ENCODE measurements at regions not wholly inside any gene's neighbourhood (a gene's known extent, or its start where the extent isn't known, plus 50 kb on each side); places are given as distances from the start of the nearest gene placed in this dataset.
"Not testable (repeated sequence)": the region's sequence is repeated elsewhere in the genome, so short reads cannot be mapped to it uniquely, and the experiment has no call there.

- H3K9me3 ChIP-seq (ENCODE audit: control insufficient read depth in 5 of 5, low read length in 5 of 5), result no peaks in the 10 kb centered on the region
- H3K4me1 ChIP-seq (ENCODE audit: control insufficient read depth in 5 of 5, insufficient read depth in 5 of 5, low read length in 5 of 5), result peaks cover 0 to 4% (median 0%) of the 10 kb centered on the region in 5 donors
- no peak overlapping the region for H3K27ac ChIP-seq (ENCODE audit: low read depth, low read length)
- H3K27me3 ChIP-seq (ENCODE audit: control insufficient read depth in 5 of 5, insufficient read depth in 4 of 5, low read length in 5 of 5), result peaks cover 0 to 4% (median 3%) of the 10 kb centered on the region in 5 donors
- H3K4me3 ChIP-seq (ENCODE audit: low read depth in 1 of 5, low read length in 5 of 5), result no peak overlapping the region
- H3K36me3 ChIP-seq (ENCODE audit: control insufficient read depth in 5 of 5, insufficient read depth in 5 of 5, low read length in 5 of 5), result no peaks in the 10 kb centered on the region
- H3K9ac ChIP-seq (ENCODE audit: low read length in 5 of 5), result no peak overlapping the region
These were observed 90.9 kb upstream of the ASB18 start for GRCh38 chr2:236354973-236355595.

- peaks cover 0 to 4% (median 0%) of the 10 kb centered on the region in 5 donors for H3K4me1 ChIP-seq (ENCODE audit: control insufficient read depth in 5 of 5, insufficient read depth in 5 of 5, low read length in 5 of 5)
- H3K4me3 ChIP-seq (ENCODE audit: low read depth in 1 of 5, low read length in 5 of 5), result no peak overlapping the region
- H3K9ac ChIP-seq (ENCODE audit: low read length in 5 of 5), result no peak overlapping the region
- H3K27me3 ChIP-seq (ENCODE audit: control insufficient read depth in 5 of 5, insufficient read depth in 4 of 5, low read length in 5 of 5), result peaks cover 0 to 3% (median 0%) of the 10 kb centered on the region in 5 donors
- no peak overlapping the region for H3K27ac ChIP-seq (ENCODE audit: low read depth, low read length)
- no peaks in the 10 kb centered on the region for H3K9me3 ChIP-seq (ENCODE audit: control insufficient read depth in 5 of 5, low read length in 5 of 5)
- H3K36me3 ChIP-seq (ENCODE audit: control insufficient read depth in 5 of 5, insufficient read depth in 5 of 5, low read length in 5 of 5), result no peaks in the 10 kb centered on the region
These were observed 91.7 kb upstream of the ASB18 start for GRCh38 chr2:236355911-236356310.

GRCh38 chr2:236356321-236356720 lies 92.1 kb upstream of the ASB18 start:
- H3K36me3 ChIP-seq (ENCODE audit: control insufficient read depth in 5 of 5, insufficient read depth in 5 of 5, low read length in 5 of 5); H3K27ac ChIP-seq (ENCODE audit: low read depth, low read length); H3K4me3 ChIP-seq (ENCODE audit: low read depth in 1 of 5, low read length in 5 of 5); H3K9me3 ChIP-seq (ENCODE audit: control insufficient read depth in 5 of 5, low read length in 5 of 5); H3K4me1 ChIP-seq (ENCODE audit: control insufficient read depth in 5 of 5, insufficient read depth in 5 of 5, low read length in 5 of 5); H3K27me3 ChIP-seq (ENCODE audit: control insufficient read depth in 5 of 5, insufficient read depth in 4 of 5, low read length in 5 of 5); H3K9ac ChIP-seq (ENCODE audit: low read length in 5 of 5): not testable (repeated sequence)

GRCh38 chr2:236358482-236358881 lies 94.3 kb upstream of the ASB18 start:
- H3K36me3 ChIP-seq (ENCODE audit: control insufficient read depth in 5 of 5, insufficient read depth in 5 of 5, low read length in 5 of 5); H3K4me3 ChIP-seq (ENCODE audit: low read depth in 1 of 5, low read length in 5 of 5); H3K9me3 ChIP-seq (ENCODE audit: control insufficient read depth in 5 of 5, low read length in 5 of 5); H3K27me3 ChIP-seq (ENCODE audit: control insufficient read depth in 5 of 5, insufficient read depth in 4 of 5, low read length in 5 of 5); H3K27ac ChIP-seq (ENCODE audit: low read depth, low read length); H3K9ac ChIP-seq (ENCODE audit: low read length in 5 of 5); H3K4me1 ChIP-seq (ENCODE audit: control insufficient read depth in 5 of 5, insufficient read depth in 5 of 5, low read length in 5 of 5): not testable (repeated sequence)

- peaks cover 0 to 3% (median 0%) of the 10 kb centered on the region in 5 donors for H3K27me3 ChIP-seq (ENCODE audit: control insufficient read depth in 5 of 5, insufficient read depth in 4 of 5, low read length in 5 of 5)
- H3K4me3 ChIP-seq (ENCODE audit: low read depth in 1 of 5, low read length in 5 of 5), result no peak overlapping the region
- H3K36me3 ChIP-seq (ENCODE audit: control insufficient read depth in 5 of 5, insufficient read depth in 5 of 5, low read length in 5 of 5), result no peaks in the 10 kb centered on the region
These were observed 95.3 kb upstream of the ASB18 start for GRCh38 chr2:236359426-236360045.

GRCh38 chr2:236360496-236360895 lies 96.3 kb upstream of the ASB18 start:
- Histone ChIP-seq H3K9me3 (ENCODE audit: control insufficient read depth in 5 of 5, low read length in 5 of 5) (no peaks in the 10 kb centered on the region), H3K27me3 (ENCODE audit: control insufficient read depth in 5 of 5, insufficient read depth in 4 of 5, low read length in 5 of 5) (peaks cover 0 to 7% (median 3%) of the 10 kb centered on the region in 5 donors), H3K4me3 (ENCODE audit: low read depth in 1 of 5, low read length in 5 of 5) (no peak overlapping the region), H3K36me3 (ENCODE audit: control insufficient read depth in 5 of 5, insufficient read depth in 5 of 5, low read length in 5 of 5) (no peaks in the 10 kb centered on the region), H3K4me1 (ENCODE audit: control insufficient read depth in 5 of 5, insufficient read depth in 5 of 5, low read length in 5 of 5) (no peaks in the 10 kb centered on the region), H3K9ac (ENCODE audit: low read length in 5 of 5) (no peak overlapping the region), H3K27ac (ENCODE audit: low read depth, low read length) (no peak overlapping the region)

More at GRCh38 chr2:236359426-236360045, 95.3 kb upstream of the ASB18 start:
- no peak overlapping the region for H3K9ac ChIP-seq (ENCODE audit: low read length in 5 of 5)
- no peak overlapping the region for H3K27ac ChIP-seq (ENCODE audit: low read depth, low read length)
- H3K4me1 ChIP-seq (ENCODE audit: control insufficient read depth in 5 of 5, insufficient read depth in 5 of 5, low read length in 5 of 5), result no peaks in the 10 kb centered on the region
- H3K9me3 ChIP-seq (ENCODE audit: control insufficient read depth in 5 of 5, low read length in 5 of 5), result no peaks in the 10 kb centered on the region

GRCh38 chr2:236363711-236364277 lies 99.6 kb upstream of the ASB18 start:
- Histone ChIP-seq H3K4me3 (ENCODE audit: low read depth in 1 of 5, low read length in 5 of 5) (no peak overlapping the region), H3K9ac (ENCODE audit: low read length in 5 of 5) (no peak overlapping the region), H3K9me3 (ENCODE audit: control insufficient read depth in 5 of 5, low read length in 5 of 5) (no peaks in the 10 kb centered on the region), H3K36me3 (ENCODE audit: control insufficient read depth in 5 of 5, insufficient read depth in 5 of 5, low read length in 5 of 5) (no peaks in the 10 kb centered on the region), H3K27ac (ENCODE audit: low read depth, low read length) (no peak overlapping the region), H3K27me3 (ENCODE audit: control insufficient read depth in 5 of 5, insufficient read depth in 4 of 5, low read length in 5 of 5) (peaks cover 0 to 12% (median 10%) of the 10 kb centered on the region in 5 donors), H3K4me1 (ENCODE audit: control insufficient read depth in 5 of 5, insufficient read depth in 5 of 5, low read length in 5 of 5) (no peaks in the 10 kb centered on the region)

- Histone ChIP-seq H3K27ac (ENCODE audit: low read depth, low read length) (no peak overlapping the region), H3K4me1 (ENCODE audit: control insufficient read depth in 5 of 5, insufficient read depth in 5 of 5, low read length in 5 of 5) (no peaks in the 10 kb centered on the region), H3K9ac (ENCODE audit: low read length in 5 of 5) (no peak overlapping the region), H3K9me3 (ENCODE audit: control insufficient read depth in 5 of 5, low read length in 5 of 5) (no peaks in the 10 kb centered on the region), H3K27me3 (ENCODE audit: control insufficient read depth in 5 of 5, insufficient read depth in 4 of 5, low read length in 5 of 5) (peaks cover 7 to 19% (median 10%) of the 10 kb centered on the region in 5 donors), H3K4me3 (ENCODE audit: low read depth in 1 of 5, low read length in 5 of 5) (no peak overlapping the region), H3K36me3 (ENCODE audit: control insufficient read depth in 5 of 5, insufficient read depth in 5 of 5, low read length in 5 of 5) (no peaks in the 10 kb centered on the region)
These were observed 101.2 kb upstream of the ASB18 start for GRCh38 chr2:236365258-236366048.

- H3K27me3 ChIP-seq (ENCODE audit: control insufficient read depth in 5 of 5, insufficient read depth in 4 of 5, low read length in 5 of 5), result peaks cover 10 to 19% (median 11%) of the 10 kb centered on the region in 5 donors
- H3K4me3 ChIP-seq (ENCODE audit: low read depth in 1 of 5, low read length in 5 of 5), result no peak overlapping the region
- no peak overlapping the region for H3K27ac ChIP-seq (ENCODE audit: low read depth, low read length)
- H3K4me1 ChIP-seq (ENCODE audit: control insufficient read depth in 5 of 5, insufficient read depth in 5 of 5, low read length in 5 of 5), result no peaks in the 10 kb centered on the region
- H3K9me3 ChIP-seq (ENCODE audit: control insufficient read depth in 5 of 5, low read length in 5 of 5), result no peaks in the 10 kb centered on the region
- no peak overlapping the region for H3K9ac ChIP-seq (ENCODE audit: low read length in 5 of 5)
- no peaks in the 10 kb centered on the region for H3K36me3 ChIP-seq (ENCODE audit: control insufficient read depth in 5 of 5, insufficient read depth in 5 of 5, low read length in 5 of 5)
These were observed 101.8 kb upstream of the ASB18 start for GRCh38 chr2:236366049-236366387.

GRCh38 chr2:236366397-236366796 lies 102.2 kb upstream of the ASB18 start:
- no peak overlapping the region for H3K9ac ChIP-seq (ENCODE audit: low read length in 5 of 5)
- H3K4me3 ChIP-seq (ENCODE audit: low read depth in 1 of 5, low read length in 5 of 5), result no peak overlapping the region

More at GRCh38 chr2:236366397-236366796, 102.2 kb upstream of the ASB18 start:
- Histone ChIP-seq H3K4me1 (ENCODE audit: control insufficient read depth in 5 of 5, insufficient read depth in 5 of 5, low read length in 5 of 5) (no peaks in the 10 kb centered on the region), H3K9me3 (ENCODE audit: control insufficient read depth in 5 of 5, low read length in 5 of 5) (no peaks in the 10 kb centered on the region), H3K36me3 (ENCODE audit: control insufficient read depth in 5 of 5, insufficient read depth in 5 of 5, low read length in 5 of 5) (no peaks in the 10 kb centered on the region), H3K27ac (ENCODE audit: low read depth, low read length) (no peak overlapping the region), H3K27me3 (ENCODE audit: control insufficient read depth in 5 of 5, insufficient read depth in 4 of 5, low read length in 5 of 5) (peaks cover 10 to 21% (median 13%) of the 10 kb centered on the region in 5 donors)
